ENCODE measurements at regions not wholly inside any gene's neighbourhood (a gene's known extent, or its start where the extent isn't known, plus 50 kb on each side); places are given as distances from the start of the nearest gene placed in this dataset.

- Mint-ChIP-seq H3K27me3 (no peaks in the 10 kb centered on the region), H3K4me1 (no peaks in the 10 kb centered on the region), H3K9me3 (no peaks in the 10 kb centered on the region), H3K27ac (no peak overlapping the region), H3K36me3 (no peaks in the 10 kb centered on the region), H3K4me3 (no peak overlapping the region)
- no peak for ATAC-seq
Observed at GRCh38 chr4:138659812-138660316, 355.7 kb upstream of the NOCT start.

GRCh38 chr4:138659037-138659811 lies 356.4 kb upstream of the NOCT start:
- H3K4me3 Mint-ChIP-seq: no peak overlapping the region
- H3K4me1 Mint-ChIP-seq: no peaks in the 10 kb centered on the region
- no peaks in the 10 kb centered on the region for H3K36me3 Mint-ChIP-seq
- H3K9me3 Mint-ChIP-seq: no peaks in the 10 kb centered on the region
- ATAC-seq: no peak
- no peaks in the 10 kb centered on the region for H3K27me3 Mint-ChIP-seq
- H3K27ac Mint-ChIP-seq: no peak overlapping the region

- no peaks in the 10 kb centered on the region for H3K9me3 Mint-ChIP-seq
- no peak overlapping the region for H3K27ac Mint-ChIP-seq
- H3K4me1 Mint-ChIP-seq: no peaks in the 10 kb centered on the region
- H3K36me3 Mint-ChIP-seq: no peaks in the 10 kb centered on the region
- no peak for ATAC-seq
- H3K27me3 Mint-ChIP-seq: no peaks in the 10 kb centered on the region
- H3K4me3 Mint-ChIP-seq: no peak overlapping the region
Observed at GRCh38 chr4:138658518-138658917, 357.1 kb upstream of the NOCT start.

- H3K27ac Mint-ChIP-seq: no peak overlapping the region
- no peaks in the 10 kb centered on the region for H3K36me3 Mint-ChIP-seq
- no peaks in the 10 kb centered on the region for H3K9me3 Mint-ChIP-seq
- H3K4me3 Mint-ChIP-seq: no peak overlapping the region
- ATAC-seq: no peak
- no peaks in the 10 kb centered on the region for H3K27me3 Mint-ChIP-seq
- H3K4me1 Mint-ChIP-seq: no peaks in the 10 kb centered on the region
Observed at GRCh38 chr4:138656990-138657389, 358.6 kb upstream of the NOCT start.

- Mint-ChIP-seq H3K27me3 (no peaks in the 10 kb centered on the region), H3K4me3 (no peak overlapping the region), H3K4me1 (no peaks in the 10 kb centered on the region), H3K36me3 (no peaks in the 10 kb centered on the region), H3K27ac (no peak overlapping the region), H3K9me3 (no peaks in the 10 kb centered on the region)
- no peak for ATAC-seq
Observed at GRCh38 chr4:138655985-138656384, 359.6 kb upstream of the NOCT start.

GRCh38 chr4:138655286-138655685 lies 360.3 kb upstream of the NOCT start:
- no peak for ATAC-seq
- Mint-ChIP-seq H3K36me3 (no peaks in the 10 kb centered on the region), H3K4me1 (no peaks in the 10 kb centered on the region)

GRCh38 chr4:138650929-138651448 lies 364.6 kb upstream of the NOCT start:
- H3K27me3 Mint-ChIP-seq: no peaks in the 10 kb centered on the region
- peaks cover 4% of the 10 kb centered on the region for H3K9me3 Mint-ChIP-seq
- no peak overlapping the region for H3K27ac Mint-ChIP-seq
- no peak for ATAC-seq
- no peak overlapping the region for H3K4me3 Mint-ChIP-seq
- H3K36me3 Mint-ChIP-seq: no peaks in the 10 kb centered on the region
- H3K4me1 Mint-ChIP-seq: no peaks in the 10 kb centered on the region

More at GRCh38 chr4:138655286-138655685, 360.3 kb upstream of the NOCT start:
- Mint-ChIP-seq H3K27ac (no peak overlapping the region), H3K27me3 (no peaks in the 10 kb centered on the region), H3K4me3 (no peak overlapping the region), H3K9me3 (no peaks in the 10 kb centered on the region)

GRCh38 chr4:138650495-138650894 lies 365.1 kb upstream of the NOCT start:
- Mint-ChIP-seq H3K27ac (no peak overlapping the region), H3K36me3 (no peaks in the 10 kb centered on the region), H3K4me1 (no peaks in the 10 kb centered on the region), H3K4me3 (no peak overlapping the region), H3K9me3 (peaks cover 4% of the 10 kb centered on the region), H3K27me3 (no peaks in the 10 kb centered on the region)
- no peak for ATAC-seq

- no peak for ATAC-seq
- Mint-ChIP-seq H3K9me3 (peaks cover 4% of the 10 kb centered on the region), H3K4me3 (no peak overlapping the region), H3K4me1 (no peaks in the 10 kb centered on the region), H3K27ac (no peak overlapping the region), H3K36me3 (no peaks in the 10 kb centered on the region), H3K27me3 (no peaks in the 10 kb centered on the region)
Observed at GRCh38 chr4:138647433-138647832, 368.1 kb upstream of the NOCT start.

GRCh38 chr4:138646383-138646782 lies 369.2 kb upstream of the NOCT start:
- no peak overlapping the region for H3K27ac Mint-ChIP-seq
- H3K4me3 Mint-ChIP-seq: no peak overlapping the region
- no peak for ATAC-seq
- H3K27me3 Mint-ChIP-seq: no peaks in the 10 kb centered on the region
- no peaks in the 10 kb centered on the region for H3K36me3 Mint-ChIP-seq
- no peaks in the 10 kb centered on the region for H3K4me1 Mint-ChIP-seq
- H3K9me3 Mint-ChIP-seq: peaks cover 4% of the 10 kb centered on the region

GRCh38 chr4:138645289-138645688 lies 370.3 kb upstream of the NOCT start:
- no peaks in the 10 kb centered on the region for H3K27me3 Mint-ChIP-seq
- H3K36me3 Mint-ChIP-seq: no peaks in the 10 kb centered on the region
- no peaks in the 10 kb centered on the region for H3K4me1 Mint-ChIP-seq
- ATAC-seq: no peak
- no peak overlapping the region for H3K27ac Mint-ChIP-seq
- no peak overlapping the region for H3K4me3 Mint-ChIP-seq
- peaks cover 7% of the 10 kb centered on the region for H3K9me3 Mint-ChIP-seq

- peaks cover 7% of the 10 kb centered on the region for H3K9me3 Mint-ChIP-seq
- H3K27me3 Mint-ChIP-seq: no peaks in the 10 kb centered on the region
- H3K4me3 Mint-ChIP-seq: no peak overlapping the region
- H3K27ac Mint-ChIP-seq: no peak overlapping the region
- no peaks in the 10 kb centered on the region for H3K4me1 Mint-ChIP-seq
- no peak for ATAC-seq
- H3K36me3 Mint-ChIP-seq: no peaks in the 10 kb centered on the region
Observed at GRCh38 chr4:138644322-138644721, 371.3 kb upstream of the NOCT start.

- no peaks in the 10 kb centered on the region for H3K4me1 Mint-ChIP-seq
- H3K36me3 Mint-ChIP-seq: no peaks in the 10 kb centered on the region
- ATAC-seq: no peak
- H3K27ac Mint-ChIP-seq: no peak overlapping the region
- peaks cover 7% of the 10 kb centered on the region for H3K9me3 Mint-ChIP-seq
- no peaks in the 10 kb centered on the region for H3K27me3 Mint-ChIP-seq
- H3K4me3 Mint-ChIP-seq: no peak overlapping the region
Observed at GRCh38 chr4:138643827-138644226, 371.8 kb upstream of the NOCT start.

- no peaks in the 10 kb centered on the region for H3K27me3 Mint-ChIP-seq
- ATAC-seq: no peak
- H3K4me3 Mint-ChIP-seq: no peak overlapping the region
- no peaks in the 10 kb centered on the region for H3K4me1 Mint-ChIP-seq
- H3K27ac Mint-ChIP-seq: no peak overlapping the region
- H3K36me3 Mint-ChIP-seq: no peaks in the 10 kb centered on the region
- H3K9me3 Mint-ChIP-seq: peaks cover 3% of the 10 kb centered on the region
Observed at GRCh38 chr4:138639018-138639741, 376.4 kb upstream of the NOCT start.

GRCh38 chr4:138636781-138637180 lies 378.8 kb upstream of the NOCT start:
- Mint-ChIP-seq H3K9me3 (peaks cover 3% of the 10 kb centered on the region), H3K4me3 (no peak overlapping the region)

GRCh38 chr4:138634915-138635314 lies 380.7 kb upstream of the NOCT start:
- no peak overlapping the region for H3K4me3 Mint-ChIP-seq
- no peaks in the 10 kb centered on the region for H3K4me1 Mint-ChIP-seq
- no peak overlapping the region for H3K27ac Mint-ChIP-seq
- H3K9me3 Mint-ChIP-seq: no peaks in the 10 kb centered on the region
- H3K36me3 Mint-ChIP-seq: no peaks in the 10 kb centered on the region
- no peak for ATAC-seq
- no peaks in the 10 kb centered on the region for H3K27me3 Mint-ChIP-seq

More at GRCh38 chr4:138636781-138637180, 378.8 kb upstream of the NOCT start:
- no peak for ATAC-seq
- no peak overlapping the region for H3K27ac Mint-ChIP-seq
- no peaks in the 10 kb centered on the region for H3K36me3 Mint-ChIP-seq
- no peaks in the 10 kb centered on the region for H3K4me1 Mint-ChIP-seq
- no peaks in the 10 kb centered on the region for H3K27me3 Mint-ChIP-seq
